Hepatocyte (in vitro differentiated cells): ENCODE measurements at regions not wholly inside any gene's neighbourhood (a gene's known extent, or its start where the extent isn't known, plus 50 kb on each side); places are given as distances from the start of the nearest gene placed in this dataset.

Source experiments
- CTCF ChIP-seq: fragments of 200-600 bp; sonication (generic); IDR thresholded peaks from 2 replicates; pipeline ENCODE4 v1.5.1; 2016; ENCODE audit warnings: antibody characterized with exemption, mild to moderate bottlenecking; ENCODE audit not compliant: poor library complexity
- EZH2 ChIP-seq: fragments of 200-600 bp; sonication (generic); IDR thresholded peaks from 2 replicates; pipeline ENCODE4 v1.6.1; 2016; ENCODE audit warnings: antibody characterized with exemption, mild to moderate bottlenecking, borderline replicate concordance

DNA sequence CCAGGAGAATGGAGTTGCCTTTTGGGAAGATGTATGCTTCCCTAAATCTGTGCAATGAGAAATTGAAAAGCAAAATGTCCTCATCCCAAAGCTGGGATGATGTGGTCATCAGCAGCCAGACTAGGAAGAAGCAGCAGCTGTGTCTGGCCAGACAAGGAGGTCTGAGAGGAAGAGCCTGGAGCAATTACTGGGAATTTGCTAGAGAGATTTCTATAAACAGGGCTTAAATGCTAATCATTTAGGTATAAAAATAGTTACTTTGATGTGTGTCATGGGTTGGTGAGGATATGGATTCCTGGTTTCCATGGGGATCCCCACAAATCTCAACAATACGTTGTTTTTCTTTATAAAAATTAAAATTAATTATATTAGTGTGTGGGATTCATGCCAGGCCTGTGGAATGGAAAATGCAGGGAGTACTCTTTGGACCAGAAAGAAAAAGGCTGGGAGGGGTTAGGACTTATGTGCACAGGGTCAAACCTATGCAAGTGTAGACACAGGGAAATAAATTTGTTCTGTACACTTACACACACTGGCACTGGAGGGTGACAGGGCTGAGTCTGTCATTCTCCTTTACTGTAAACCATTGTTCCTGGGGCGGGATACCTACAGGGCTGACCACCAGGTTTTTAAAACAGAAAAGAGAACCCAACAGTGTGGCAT, 58.7 kb upstream of the TRPC7 start:
- TF ChIP-seq CTCF = no peak
- TF ChIP-seq EZH2 = no peak
